KMS-11 (cell line): ENCODE measurements at regions not wholly inside any gene's neighbourhood (a gene's known extent, or its start where the extent isn't known, plus 50 kb on each side); places are given as distances from the start of the nearest gene placed in this dataset.

Experiments used
- H2AFZ ChIP-seq: fragments of 200-600 bp; sonication (generic); 2 replicates; pipeline ENCODE4 v1.6.1; 2016; ENCODE audit warnings: antibody characterized with exemption, mixed run types, low read depth
- H3K27ac ChIP-seq: fragments of 200-600 bp; sonication (generic); 2 replicates; pipeline ENCODE4 v1.6.1; 2016; ENCODE audit warnings: mild to moderate bottlenecking, mixed run types
- H3K27me3 ChIP-seq: fragments of 200-600 bp; sonication (generic); 2 replicates; pipeline ENCODE4 v1.6.1; 2017; ENCODE audit warnings: mild to moderate bottlenecking, low read depth, mixed run types, moderate library complexity; ENCODE audit not compliant: insufficient read depth
- H3K36me3 ChIP-seq: fragments of 200-600 bp; sonication (generic); 2 replicates; pipeline ENCODE4 v1.6.1; 2017; ENCODE audit warnings: mild to moderate bottlenecking, mixed run types; ENCODE audit not compliant: insufficient read depth
- H3K4me1 ChIP-seq: fragments of 200-600 bp; sonication (generic); 2 replicates; pipeline ENCODE4 v1.6.1; 2016; ENCODE audit warnings: mild to moderate bottlenecking, low read depth, mixed run types; ENCODE audit not compliant: poor library complexity, severe bottlenecking
- H3K4me2 ChIP-seq: fragments of 200-600 bp; sonication (generic); 2 replicates; pipeline ENCODE4 v1.7.0; 2016; ENCODE audit warnings: mild to moderate bottlenecking, mixed run types
- H3K4me3 ChIP-seq: fragments of 200-600 bp; sonication (generic); IDR thresholded peaks from 2 replicates; pipeline ENCODE4 v1.6.1; 2017; ENCODE audit warnings: low read depth, low read length, mixed read lengths; ENCODE audit not compliant: insufficient read depth
- H3K79me2 ChIP-seq: fragments of 200-600 bp; sonication (generic); 2 replicates; pipeline ENCODE4 v1.6.1; 2016; ENCODE audit warnings: low read depth, mixed run types; ENCODE audit not compliant: insufficient read depth
- H3K9ac ChIP-seq: fragments of 200-600 bp; sonication (generic); 2 replicates; pipeline ENCODE4 v1.6.1; 2016; ENCODE audit warnings: mild to moderate bottlenecking, mixed run types
- H4K20me1 ChIP-seq: fragments of 200-600 bp; sonication (generic); 2 replicates; pipeline ENCODE4 v1.6.1; 2016; ENCODE audit warnings: mild to moderate bottlenecking, mixed run types; ENCODE audit not compliant: insufficient read depth
- TF ChIP-seq, protein P1 (sequence below): fragments of 200-600 bp; sonication (generic); conservative IDR thresholded peaks from 2 replicates; pipeline ENCODE4 v1.6.1; 2017; ENCODE audit warnings: low read depth, mild to moderate bottlenecking, antibody characterized with exemption, low read length, moderate library complexity, mixed read lengths

DNA sequence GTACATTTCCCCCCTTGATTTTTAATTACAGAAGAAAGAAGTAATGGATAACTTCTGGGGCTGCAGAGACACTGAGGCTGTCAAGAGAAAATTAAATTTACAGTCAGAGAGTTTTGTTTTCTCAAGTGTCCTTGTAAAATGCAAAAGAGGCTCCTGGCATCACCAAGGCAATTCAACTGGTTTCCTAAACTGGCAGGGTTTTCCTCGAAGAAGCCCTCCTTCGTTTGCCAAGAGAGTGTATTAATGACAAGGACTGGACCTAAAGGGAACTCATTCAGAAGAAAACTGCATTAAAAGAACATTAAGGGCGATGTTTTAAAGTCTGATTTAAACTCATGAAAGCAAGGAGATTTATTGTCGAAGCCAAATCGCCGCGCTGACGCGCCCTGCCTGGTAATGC lies 476.9 kb downstream of the ZSWIM6 start:
- Histone ChIP-seq H3K36me3 (no peaks in the 10 kb centered on the region), H3K79me2 (no peaks in the 10 kb centered on the region), H3K4me2 (no peak overlapping the region), H3K4me1 (no peaks in the 10 kb centered on the region), H2AFZ (no peak overlapping the region), H4K20me1 (no peaks in the 10 kb centered on the region), H3K27me3 (no peaks in the 10 kb centered on the region), H3K27ac (no peak overlapping the region), H3K4me3 (no peak overlapping the region), H3K9ac (no peak overlapping the region)
- TF ChIP-seq, protein P1, sequence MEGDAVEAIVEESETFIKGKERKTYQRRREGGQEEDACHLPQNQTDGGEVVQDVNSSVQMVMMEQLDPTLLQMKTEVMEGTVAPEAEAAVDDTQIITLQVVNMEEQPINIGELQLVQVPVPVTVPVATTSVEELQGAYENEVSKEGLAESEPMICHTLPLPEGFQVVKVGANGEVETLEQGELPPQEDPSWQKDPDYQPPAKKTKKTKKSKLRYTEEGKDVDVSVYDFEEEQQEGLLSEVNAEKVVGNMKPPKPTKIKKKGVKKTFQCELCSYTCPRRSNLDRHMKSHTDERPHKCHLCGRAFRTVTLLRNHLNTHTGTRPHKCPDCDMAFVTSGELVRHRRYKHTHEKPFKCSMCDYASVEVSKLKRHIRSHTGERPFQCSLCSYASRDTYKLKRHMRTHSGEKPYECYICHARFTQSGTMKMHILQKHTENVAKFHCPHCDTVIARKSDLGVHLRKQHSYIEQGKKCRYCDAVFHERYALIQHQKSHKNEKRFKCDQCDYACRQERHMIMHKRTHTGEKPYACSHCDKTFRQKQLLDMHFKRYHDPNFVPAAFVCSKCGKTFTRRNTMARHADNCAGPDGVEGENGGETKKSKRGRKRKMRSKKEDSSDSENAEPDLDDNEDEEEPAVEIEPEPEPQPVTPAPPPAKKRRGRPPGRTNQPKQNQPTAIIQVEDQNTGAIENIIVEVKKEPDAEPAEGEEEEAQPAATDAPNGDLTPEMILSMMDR = no peak

DNA sequence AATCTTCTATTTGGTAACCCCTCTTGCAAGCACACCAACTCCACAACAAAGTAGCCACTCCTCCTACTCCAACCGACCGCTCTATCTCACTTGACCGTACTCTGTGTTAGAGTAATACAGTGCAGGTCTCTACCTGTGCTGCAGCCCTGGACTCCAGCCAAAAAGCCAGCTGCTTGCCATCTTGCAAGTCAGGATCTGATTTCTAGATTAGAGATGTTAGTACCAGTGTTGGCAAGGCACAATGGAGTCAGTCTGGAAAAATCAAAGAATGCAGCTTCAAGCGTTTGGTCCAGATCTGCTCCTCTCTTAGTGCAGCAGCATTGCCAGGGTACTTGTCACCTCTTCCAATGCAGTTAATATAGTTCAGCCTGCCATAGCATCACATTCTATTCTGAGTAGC lies 477.6 kb downstream of the ZSWIM6 start:
- no peaks in the 10 kb centered on the region for H3K36me3 ChIP-seq

DNA sequence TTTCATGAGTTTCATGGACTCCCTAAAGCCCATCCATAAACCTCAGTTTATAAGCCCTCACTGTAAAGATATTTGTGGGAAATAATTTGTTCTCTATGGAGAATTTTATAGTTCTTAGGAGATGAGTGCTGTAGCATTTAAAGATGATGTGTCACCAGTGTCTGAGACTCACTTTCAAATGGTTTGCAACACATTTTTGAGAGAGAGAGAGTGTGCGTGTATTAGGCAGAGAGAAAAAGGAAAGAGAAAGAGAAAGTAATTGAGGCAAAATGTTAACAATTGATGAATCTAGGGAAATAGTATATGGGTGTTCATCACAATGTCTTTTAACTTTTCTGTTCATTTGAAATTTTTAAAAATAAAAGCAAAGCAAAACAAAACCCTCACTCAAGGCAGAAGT lies 479.0 kb downstream of the ZSWIM6 start:
- Histone ChIP-seq H3K36me3 (no peaks in the 10 kb centered on the region), H3K79me2 (no peaks in the 10 kb centered on the region), H3K4me2 (no peak overlapping the region), H2AFZ (no peak overlapping the region), H3K27ac (no peak overlapping the region), H3K4me3 (no peak overlapping the region), H3K9ac (no peak overlapping the region), H3K27me3 (no peaks in the 10 kb centered on the region), H3K4me1 (no peaks in the 10 kb centered on the region), H4K20me1 (no peaks in the 10 kb centered on the region)
- TF ChIP-seq, protein P1 = no peak

More for the DNA sequence above, 477.6 kb downstream of the ZSWIM6 start:
- no peaks in the 10 kb centered on the region for H3K79me2 ChIP-seq
- H2AFZ ChIP-seq = no peak overlapping the region
- no peak overlapping the region for H3K4me3 ChIP-seq
- H3K9ac ChIP-seq = no peak overlapping the region
- H3K27me3 ChIP-seq = no peaks in the 10 kb centered on the region
- no peak overlapping the region for H3K4me2 ChIP-seq
- no peaks in the 10 kb centered on the region for H4K20me1 ChIP-seq
- H3K27ac ChIP-seq = no peak overlapping the region
- TF ChIP-seq, protein P1 = no peak
- no peaks in the 10 kb centered on the region for H3K4me1 ChIP-seq

DNA sequence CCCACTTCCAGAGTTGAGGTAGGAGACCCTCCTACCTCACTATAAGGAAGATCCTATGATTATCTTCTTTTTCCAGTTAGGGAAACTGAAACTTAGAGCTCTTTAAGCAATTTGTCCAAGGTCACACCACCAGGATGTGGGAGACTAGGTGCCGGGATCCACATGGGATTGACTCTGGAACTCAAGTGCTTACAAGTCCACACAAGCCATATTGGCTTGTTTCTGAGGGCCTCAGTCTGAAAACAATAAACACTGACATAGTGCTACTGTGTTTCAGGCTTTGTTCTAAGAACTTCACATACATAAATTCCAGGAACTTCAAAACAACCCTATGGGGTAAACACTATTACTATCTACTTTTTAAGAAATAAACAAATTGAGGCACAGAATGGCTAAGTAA lies 481.3 kb downstream of the ZSWIM6 start:
- no peak overlapping the region for H2AFZ ChIP-seq
- no peaks in the 10 kb centered on the region for H3K79me2 ChIP-seq
- no peaks in the 10 kb centered on the region for H4K20me1 ChIP-seq
- no peak overlapping the region for H3K27ac ChIP-seq
- no peak overlapping the region for H3K4me3 ChIP-seq
- H3K27me3 ChIP-seq = no peaks in the 10 kb centered on the region
- TF ChIP-seq, protein P1 = no peak
- no peak overlapping the region for H3K9ac ChIP-seq
- H3K4me1 ChIP-seq = no peaks in the 10 kb centered on the region
- no peak overlapping the region for H3K4me2 ChIP-seq
- H3K36me3 ChIP-seq = no peaks in the 10 kb centered on the region

DNA sequence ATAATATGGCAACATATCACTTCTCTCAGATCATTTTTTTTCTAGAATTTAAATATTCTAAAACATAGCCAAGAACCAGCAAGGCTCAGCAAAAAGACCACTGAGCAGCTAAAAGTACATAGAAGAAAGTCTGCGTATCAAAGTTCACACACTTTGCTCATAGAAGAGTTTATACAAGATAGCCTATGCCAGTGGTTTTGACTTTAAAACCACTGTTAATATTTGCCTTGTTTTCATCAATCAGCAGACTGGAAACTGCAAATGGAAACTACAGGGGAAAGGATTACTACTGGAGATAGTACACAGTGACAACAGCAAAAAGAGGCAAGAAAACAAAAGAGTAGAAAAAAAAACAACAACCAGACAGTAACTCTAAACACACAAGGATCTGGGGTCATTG lies 483.3 kb downstream of the ZSWIM6 start:
- H3K4me1 ChIP-seq = no peaks in the 10 kb centered on the region
- H3K79me2 ChIP-seq = no peaks in the 10 kb centered on the region
- H4K20me1 ChIP-seq = no peaks in the 10 kb centered on the region
- H3K9ac ChIP-seq = no peak overlapping the region
- TF ChIP-seq, protein P1 = no peak
- H2AFZ ChIP-seq = no peak overlapping the region
- no peak overlapping the region for H3K4me3 ChIP-seq
- no peak overlapping the region for H3K27ac ChIP-seq
- H3K27me3 ChIP-seq = no peaks in the 10 kb centered on the region
- no peak overlapping the region for H3K4me2 ChIP-seq
- no peaks in the 10 kb centered on the region for H3K36me3 ChIP-seq
